Osteoblast (primary cell): ENCODE measurements at regions not wholly inside any gene's neighbourhood (a gene's known extent, or its start where the extent isn't known, plus 50 kb on each side); places are given as distances from the start of the nearest gene placed in this dataset.

Source experiments
- DNase-seq: peaks from one replicate; pipeline ENCODE4 v3.0.0; 2011; ENCODE audit warnings: low spot score, mixed read lengths; ENCODE audit not compliant: insufficient read length; ENCODE audit errors: missing footprints
- H2AFZ ChIP-seq: 2 replicates; pipeline ENCODE4 v1.6.0; 2011; ENCODE audit warnings: mild to moderate bottlenecking, low read length
- H3K27ac ChIP-seq: 2 replicates; pipeline ENCODE4 v1.5.1; 2011; ENCODE audit warnings: mild to moderate bottlenecking, low read depth, low read length, moderate library complexity
- H3K27me3 ChIP-seq: 2 replicates; pipeline ENCODE4 v1.6.0; 2012; ENCODE audit warnings: mild to moderate bottlenecking, control low read depth, inconsistent platforms, low read length, moderate library complexity; ENCODE audit not compliant: insufficient read depth
- H3K36me3 ChIP-seq: 2 replicates; pipeline ENCODE4 v1.5.1; 2011; ENCODE audit warnings: mild to moderate bottlenecking, low read length, control low read depth, moderate library complexity; ENCODE audit not compliant: insufficient read depth
- H3K4me1 ChIP-seq: 2 replicates; pipeline ENCODE4 v1.5.1; 2011; ENCODE audit warnings: mild to moderate bottlenecking, low read length, control low read depth, moderate library complexity; ENCODE audit not compliant: insufficient read depth
- H3K4me2 ChIP-seq: 2 replicates; pipeline ENCODE4 v1.6.0; 2011; ENCODE audit warnings: mild to moderate bottlenecking, low read length; ENCODE audit not compliant: insufficient read depth
- H3K4me3 ChIP-seq: fragments of 200-600 bp; sonication (generic); 3 replicates; pipeline ENCODE4 v1.5.1; 2012; ENCODE audit warnings: mild to moderate bottlenecking, low read length, inconsistent platforms; ENCODE audit not compliant: insufficient read depth
- H3K79me2 ChIP-seq: 2 replicates; pipeline ENCODE4 v1.6.0; 2012; ENCODE audit warnings: mild to moderate bottlenecking, low read length, control low read depth, inconsistent platforms; ENCODE audit not compliant: insufficient read depth
- H3K9me3 ChIP-seq: 2 replicates; pipeline ENCODE4 v1.5.1; 2011; ENCODE audit warnings: low read depth, low read length, control low read depth
- H4K20me1 ChIP-seq: 2 replicates; pipeline ENCODE4 v1.6.0; 2012; ENCODE audit warnings: mild to moderate bottlenecking, low read length, control low read depth; ENCODE audit not compliant: insufficient read depth
- TF ChIP-seq, protein P1 (sequence below): IDR thresholded peaks from 2 replicates; pipeline ENCODE4 v1.5.1; 2011; ENCODE audit warnings: mild to moderate bottlenecking, low read depth, low read length, moderate library complexity; ENCODE audit errors: extremely low read depth

DNA sequence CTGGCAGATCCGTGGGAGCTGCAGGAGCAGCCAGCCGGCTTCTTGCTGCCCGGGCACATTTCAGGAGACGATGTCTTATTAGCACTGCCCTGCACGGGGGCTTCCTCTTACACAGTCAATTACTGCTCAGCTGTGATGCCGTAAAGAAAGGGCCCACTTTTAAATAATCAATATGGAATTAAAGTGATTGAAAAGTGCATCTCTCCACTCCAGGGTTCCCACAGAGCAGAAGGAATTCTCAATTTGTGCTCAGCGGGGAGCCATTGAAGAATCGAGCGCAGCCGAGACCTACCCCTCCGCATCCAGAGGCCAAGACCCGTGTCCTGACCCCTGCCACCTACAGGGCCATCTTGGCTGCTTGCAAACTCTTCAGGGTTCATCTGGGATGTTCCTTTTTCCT is 399.4 kb upstream of the C16orf82 start:
- Histone ChIP-seq H3K27ac (no peak overlapping the region), H3K4me2 (no peak overlapping the region), H3K79me2 (no peaks in the 10 kb centered on the region), H4K20me1 (no peaks in the 10 kb centered on the region), H3K4me3 (no peak overlapping the region), H2AFZ (no peak overlapping the region), H3K36me3 (no peaks in the 10 kb centered on the region), H3K4me1 (no peaks in the 10 kb centered on the region), H3K27me3 (no peaks in the 10 kb centered on the region), H3K9me3 (no peaks in the 10 kb centered on the region)
- DNase-seq, result no peak
- TF ChIP-seq, protein P1, sequence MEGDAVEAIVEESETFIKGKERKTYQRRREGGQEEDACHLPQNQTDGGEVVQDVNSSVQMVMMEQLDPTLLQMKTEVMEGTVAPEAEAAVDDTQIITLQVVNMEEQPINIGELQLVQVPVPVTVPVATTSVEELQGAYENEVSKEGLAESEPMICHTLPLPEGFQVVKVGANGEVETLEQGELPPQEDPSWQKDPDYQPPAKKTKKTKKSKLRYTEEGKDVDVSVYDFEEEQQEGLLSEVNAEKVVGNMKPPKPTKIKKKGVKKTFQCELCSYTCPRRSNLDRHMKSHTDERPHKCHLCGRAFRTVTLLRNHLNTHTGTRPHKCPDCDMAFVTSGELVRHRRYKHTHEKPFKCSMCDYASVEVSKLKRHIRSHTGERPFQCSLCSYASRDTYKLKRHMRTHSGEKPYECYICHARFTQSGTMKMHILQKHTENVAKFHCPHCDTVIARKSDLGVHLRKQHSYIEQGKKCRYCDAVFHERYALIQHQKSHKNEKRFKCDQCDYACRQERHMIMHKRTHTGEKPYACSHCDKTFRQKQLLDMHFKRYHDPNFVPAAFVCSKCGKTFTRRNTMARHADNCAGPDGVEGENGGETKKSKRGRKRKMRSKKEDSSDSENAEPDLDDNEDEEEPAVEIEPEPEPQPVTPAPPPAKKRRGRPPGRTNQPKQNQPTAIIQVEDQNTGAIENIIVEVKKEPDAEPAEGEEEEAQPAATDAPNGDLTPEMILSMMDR, result no peak

DNA sequence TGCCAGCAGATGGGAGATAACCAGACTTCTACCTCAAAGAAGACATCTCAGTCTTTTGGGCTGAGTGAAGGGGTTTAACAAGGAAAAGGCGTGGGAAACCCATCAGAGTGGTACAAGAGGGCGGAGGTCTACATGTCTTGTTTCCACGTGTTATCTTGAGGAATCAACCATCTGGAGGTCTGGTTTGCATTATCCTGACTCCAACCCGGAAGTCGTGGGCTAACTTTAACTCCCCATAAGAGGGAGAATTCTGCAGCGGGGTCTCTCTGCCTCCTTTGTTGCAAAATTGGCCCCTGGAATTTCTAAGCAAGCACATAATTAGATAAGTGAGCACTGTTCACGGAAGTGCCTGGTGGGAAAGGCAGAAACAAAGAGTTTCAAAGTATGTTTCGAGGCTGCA is 398.7 kb upstream of the C16orf82 start:
- Histone ChIP-seq H3K4me1 (no peaks in the 10 kb centered on the region), H4K20me1 (no peaks in the 10 kb centered on the region), H3K27me3 (no peaks in the 10 kb centered on the region), H3K79me2 (no peaks in the 10 kb centered on the region), H3K27ac (no peak overlapping the region), H3K9me3 (no peaks in the 10 kb centered on the region), H3K36me3 (no peaks in the 10 kb centered on the region), H2AFZ (no peak overlapping the region), H3K4me3 (no peak overlapping the region), H3K4me2 (no peak overlapping the region)
- DNase-seq, result peak; percentile 45
- TF ChIP-seq, protein P1, result no peak

DNA sequence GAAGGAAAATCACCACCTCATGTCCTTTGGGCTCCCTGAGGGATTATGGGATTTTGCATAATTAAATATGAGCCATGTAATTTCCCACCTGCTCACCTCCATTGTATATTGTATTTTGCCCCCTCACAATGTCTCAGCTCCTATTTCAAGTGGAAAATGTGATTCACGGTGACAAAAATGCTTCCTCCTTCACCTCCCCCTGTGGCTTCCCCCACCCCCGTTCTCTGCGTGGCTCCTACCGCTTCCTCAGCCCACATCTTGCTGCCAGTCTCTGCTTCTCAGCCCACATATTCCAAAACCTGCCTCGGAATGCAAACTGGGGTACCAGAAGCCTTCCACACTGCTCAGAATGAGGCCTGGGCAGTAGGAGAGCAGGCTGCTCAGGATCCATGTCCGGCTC is 394.5 kb upstream of the C16orf82 start:
- no peaks in the 10 kb centered on the region for H4K20me1 ChIP-seq
- H3K27me3 ChIP-seq, result no peaks in the 10 kb centered on the region
- TF ChIP-seq, protein P1, result no peak
- no peak overlapping the region for H3K4me3 ChIP-seq
- no peak overlapping the region for H3K27ac ChIP-seq
- no peaks in the 10 kb centered on the region for H3K79me2 ChIP-seq
- H2AFZ ChIP-seq, result no peak overlapping the region
- DNase-seq, result no peak
- no peaks in the 10 kb centered on the region for H3K9me3 ChIP-seq
- H3K4me1 ChIP-seq, result no peaks in the 10 kb centered on the region
- no peaks in the 10 kb centered on the region for H3K36me3 ChIP-seq
- H3K4me2 ChIP-seq, result no peak overlapping the region

DNA sequence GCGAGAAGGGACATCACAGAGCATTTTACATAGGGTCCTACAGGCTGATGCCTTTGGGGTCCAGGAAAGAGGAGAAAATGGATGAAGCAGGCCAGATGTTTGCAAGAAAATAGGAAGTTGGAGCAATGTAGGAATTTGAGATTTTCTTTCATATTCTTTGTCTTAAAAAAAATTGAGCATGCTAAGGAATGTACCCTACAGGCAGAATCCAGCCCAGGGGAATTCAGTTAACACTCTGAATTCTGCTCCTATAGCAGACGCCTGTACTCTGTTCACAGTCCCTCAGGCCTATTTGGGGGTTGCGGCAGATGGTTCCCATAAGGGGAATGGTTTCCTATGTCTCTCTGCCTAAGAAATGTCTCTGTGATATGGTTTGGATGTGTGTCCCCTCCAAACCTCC is 393.7 kb upstream of the C16orf82 start:
- Histone ChIP-seq H3K27ac (no peak overlapping the region), H4K20me1 (no peaks in the 10 kb centered on the region), H3K27me3 (no peaks in the 10 kb centered on the region), H3K36me3 (no peaks in the 10 kb centered on the region), H3K9me3 (no peaks in the 10 kb centered on the region), H3K4me3 (no peak overlapping the region), H3K4me1 (no peaks in the 10 kb centered on the region), H2AFZ (no peak overlapping the region), H3K79me2 (no peaks in the 10 kb centered on the region), H3K4me2 (no peak overlapping the region)
- DNase-seq, result no peak
- TF ChIP-seq, protein P1, result no peak
